ENCODE measurements at regions not wholly inside any gene's neighbourhood (a gene's known extent, or its start where the extent isn't known, plus 50 kb on each side); places are given as distances from the start of the nearest gene placed in this dataset.

- DNase-seq (ENCODE audit: low read depth): no peak
- no peaks in the 10 kb centered on the region for H3K4me1 ChIP-seq (ENCODE audit: insufficient read depth, low read length)
- H3K36me3 Mint-ChIP-seq (ENCODE audit: low read depth, unreplicated experiment): no peaks in the 10 kb centered on the region
- H3K4me1 Mint-ChIP-seq (ENCODE audit: low read depth, unreplicated experiment): peaks cover 7% of the 10 kb centered on the region
- no peak overlapping the region for H3K4me3 ChIP-seq (ENCODE audit: insufficient read depth, low read depth, low read length)
- H3K27ac Mint-ChIP-seq (ENCODE audit: unreplicated experiment): no peak overlapping the region
- H3K27me3 Mint-ChIP-seq (ENCODE audit: low read depth, unreplicated experiment): no peaks in the 10 kb centered on the region
- H3K36me3 ChIP-seq (ENCODE audit: insufficient read depth, low read length): no peaks in the 10 kb centered on the region
- no peak overlapping the region for H3K9ac ChIP-seq (ENCODE audit: low read length)
- H3K79me2 ChIP-seq (ENCODE audit: insufficient read depth, low read length): no peaks in the 10 kb centered on the region
- no peak overlapping the region for H3K4me2 ChIP-seq (ENCODE audit: low read length)
- H3K27me3 ChIP-seq (ENCODE audit: insufficient read depth, low read length): no peaks in the 10 kb centered on the region
- H3K9me3 Mint-ChIP-seq (ENCODE audit: unreplicated experiment): peaks cover 2% of the 10 kb centered on the region
- no peak for TF ChIP-seq EZH2 (IDR thresholded peaks at IDR 0.05; ENCODE audit: insufficient read depth, low read length)
- TF ChIP-seq CTCF (IDR thresholded peaks at IDR 0.05; ENCODE audit: insufficient read depth, low read depth, low read length): no peak
- no peak overlapping the region for H3K27ac ChIP-seq (ENCODE audit: low read depth, low read length)
- H3K4me3 Mint-ChIP-seq (ENCODE audit: unreplicated experiment): no peak overlapping the region
- no peak overlapping the region for H2AFZ ChIP-seq (ENCODE audit: low read depth, low read length)
- no peaks in the 10 kb centered on the region for H4K20me1 ChIP-seq (ENCODE audit: insufficient read depth, low read length)
- no peak for FAIRE-seq
- H3K9me3 ChIP-seq (ENCODE audit: insufficient read depth, low read depth, low read length): no peaks in the 10 kb centered on the region
Observed at GRCh38 chr12:77228376-77228775, 163.0 kb upstream of the E2F7 start.

GRCh38 chr12:77226368-77226767 is 161.0 kb upstream of the E2F7 start:
- Mint-ChIP-seq H3K36me3 (ENCODE audit: low read depth, unreplicated experiment) (no peaks in the 10 kb centered on the region), H3K4me1 (ENCODE audit: low read depth, unreplicated experiment) (peaks cover 2% of the 10 kb centered on the region), H3K27me3 (ENCODE audit: low read depth, unreplicated experiment) (no peaks in the 10 kb centered on the region), H3K4me3 (ENCODE audit: unreplicated experiment) (no peak overlapping the region), H3K27ac (ENCODE audit: unreplicated experiment) (no peak overlapping the region), H3K9me3 (ENCODE audit: unreplicated experiment) (peaks cover 2% of the 10 kb centered on the region)
- no peaks in the 10 kb centered on the region for H4K20me1 ChIP-seq (ENCODE audit: insufficient read depth, low read length)
- no peak overlapping the region for H2AFZ ChIP-seq (ENCODE audit: low read depth, low read length)
- DNase-seq (ENCODE audit: low read depth) (no peak), FAIRE-seq (no peak)
- H3K9me3 ChIP-seq (ENCODE audit: insufficient read depth, low read depth, low read length): no peaks in the 10 kb centered on the region
- no peaks in the 10 kb centered on the region for H3K79me2 ChIP-seq (ENCODE audit: insufficient read depth, low read length)
- H3K4me1 ChIP-seq (ENCODE audit: insufficient read depth, low read length): no peaks in the 10 kb centered on the region
- H3K36me3 ChIP-seq (ENCODE audit: insufficient read depth, low read length): no peaks in the 10 kb centered on the region
- H3K4me3 ChIP-seq (ENCODE audit: insufficient read depth, low read depth, low read length): no peak overlapping the region
- H3K9ac ChIP-seq (ENCODE audit: low read length): no peak overlapping the region
- no peak for TF ChIP-seq EZH2 (IDR thresholded peaks at IDR 0.05; ENCODE audit: insufficient read depth, low read length)
- no peak for TF ChIP-seq CTCF (IDR thresholded peaks at IDR 0.05; ENCODE audit: insufficient read depth, low read depth, low read length)
- no peak overlapping the region for H3K4me2 ChIP-seq (ENCODE audit: low read length)
- H3K27me3 ChIP-seq (ENCODE audit: insufficient read depth, low read length): no peaks in the 10 kb centered on the region
- no peak overlapping the region for H3K27ac ChIP-seq (ENCODE audit: low read depth, low read length)

- Histone ChIP-seq H3K4me3 (ENCODE audit: insufficient read depth, low read depth, low read length) (no peak overlapping the region), H3K4me1 (ENCODE audit: insufficient read depth, low read length) (no peaks in the 10 kb centered on the region), H3K27me3 (ENCODE audit: insufficient read depth, low read length) (no peaks in the 10 kb centered on the region), H3K36me3 (ENCODE audit: insufficient read depth, low read length) (no peaks in the 10 kb centered on the region), H4K20me1 (ENCODE audit: insufficient read depth, low read length) (no peaks in the 10 kb centered on the region), H3K79me2 (ENCODE audit: insufficient read depth, low read length) (no peaks in the 10 kb centered on the region), H3K9me3 (ENCODE audit: insufficient read depth, low read depth, low read length) (no peaks in the 10 kb centered on the region), H3K27ac (ENCODE audit: low read depth, low read length) (no peak overlapping the region), H3K9ac (ENCODE audit: low read length) (no peak overlapping the region), H3K4me2 (ENCODE audit: low read length) (no peak overlapping the region), H2AFZ (ENCODE audit: low read depth, low read length) (no peak overlapping the region)
- Mint-ChIP-seq H3K36me3 (ENCODE audit: low read depth, unreplicated experiment) (no peaks in the 10 kb centered on the region), H3K27me3 (ENCODE audit: low read depth, unreplicated experiment) (no peaks in the 10 kb centered on the region), H3K4me3 (ENCODE audit: unreplicated experiment) (no peak overlapping the region), H3K9me3 (ENCODE audit: unreplicated experiment) (peaks cover 2% of the 10 kb centered on the region), H3K4me1 (ENCODE audit: low read depth, unreplicated experiment) (peaks cover 2% of the 10 kb centered on the region), H3K27ac (ENCODE audit: unreplicated experiment) (no peak overlapping the region)
- FAIRE-seq (no peak), DNase-seq (ENCODE audit: low read depth) (no peak)
- TF ChIP-seq CTCF (IDR thresholded peaks at IDR 0.05; ENCODE audit: insufficient read depth, low read depth, low read length) (no peak), EZH2 (IDR thresholded peaks at IDR 0.05; ENCODE audit: insufficient read depth, low read length) (no peak)
Observed at GRCh38 chr12:77225373-77225772, 160.0 kb upstream of the E2F7 start.

All from astrocyte (in vitro differentiated cells and primary cell).